Right ventricle myocardium superior (tissue), 1 donor: ENCODE measurements at regions not wholly inside any gene's neighbourhood (a gene's known extent, or its start where the extent isn't known, plus 50 kb on each side); places are given as distances from the start of the nearest gene placed in this dataset.

Source experiments
- ATAC-seq: fragments of 200-7000 bp; cut with Tn5 transposase; one replicate; pipeline ENCODE4 v1.9.1; 2020; ENCODE audit warnings: mild to moderate bottlenecking; ENCODE audit not compliant: poor library complexity
- DNase-seq: peaks from one replicate; pipeline ENCODE4 v3.0.0-alpha.2; 2020
- intact Hi-C: fragments of 100-400 bp; cut with DNase I; formaldehyde crosslinking; loops from one replicate; pipeline ENCODE4 v1.11.2; 2022
- donor health status: DM: no; HTN: yes; CAD: no; lungs with severe emphysema.

- intact Hi-C loops = no loop called here
- DNase-seq (no peak), ATAC-seq (no peak)
Observed at GRCh38 chr5:124399426-124399961, 346.9 kb downstream of the ZNF608 start.

- DNase-seq = no peak
- intact Hi-C loops = no loop called here
- ATAC-seq = no peak
Observed at GRCh38 chr5:124398460-124398859, 348.0 kb downstream of the ZNF608 start.

DNA sequence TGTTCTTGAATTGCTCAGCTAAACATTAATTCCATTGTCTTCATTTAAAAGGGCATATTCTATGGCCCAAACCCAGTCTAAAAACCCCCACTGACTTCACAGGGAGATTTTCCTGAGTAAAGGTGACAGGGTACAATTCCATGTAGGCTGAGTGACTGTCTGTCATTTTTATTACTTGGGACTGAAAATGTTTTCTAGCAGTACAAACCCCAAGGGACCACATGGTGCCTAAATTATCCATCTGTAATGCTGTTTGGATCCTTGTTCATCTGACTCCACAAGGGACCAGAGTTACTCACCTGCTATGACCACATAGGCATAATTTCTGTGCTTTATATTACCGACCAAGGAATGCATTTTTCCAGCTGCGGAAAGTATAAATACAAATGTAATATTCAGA lies 349.1 kb downstream of the ZNF608 start:
- DNase-seq (no peak), ATAC-seq (no peak)
- intact Hi-C loops = no loop called here

GRCh38 chr5:124395926-124396325 lies 350.5 kb downstream of the ZNF608 start:
- no peak for ATAC-seq

DNA sequence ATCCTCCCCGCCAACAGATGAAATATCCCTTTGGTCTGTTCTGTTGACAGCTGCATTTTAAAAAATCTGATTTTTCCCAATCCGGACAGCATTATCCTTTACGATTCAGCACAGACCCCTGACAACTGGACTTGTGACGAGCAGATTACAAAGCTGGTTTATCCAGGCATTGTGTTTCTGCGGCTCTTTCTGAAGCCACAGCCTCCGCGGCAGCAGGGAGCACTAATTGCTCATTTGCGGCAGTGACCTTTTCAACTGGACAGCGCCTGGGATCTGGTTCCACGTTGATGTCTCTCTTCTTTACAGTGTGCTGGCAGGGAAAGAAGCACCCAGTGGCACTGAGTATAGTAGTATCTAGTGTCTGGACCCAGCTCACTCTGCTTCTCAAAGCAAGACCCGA lies 351.2 kb downstream of the ZNF608 start:
- ATAC-seq = peak; percentile 55
- DNase-seq = no peak
- intact Hi-C loops = no loop called here

More at GRCh38 chr5:124395926-124396325, 350.5 kb downstream of the ZNF608 start:
- DNase-seq = no peak
- intact Hi-C loops = no loop called here

DNA sequence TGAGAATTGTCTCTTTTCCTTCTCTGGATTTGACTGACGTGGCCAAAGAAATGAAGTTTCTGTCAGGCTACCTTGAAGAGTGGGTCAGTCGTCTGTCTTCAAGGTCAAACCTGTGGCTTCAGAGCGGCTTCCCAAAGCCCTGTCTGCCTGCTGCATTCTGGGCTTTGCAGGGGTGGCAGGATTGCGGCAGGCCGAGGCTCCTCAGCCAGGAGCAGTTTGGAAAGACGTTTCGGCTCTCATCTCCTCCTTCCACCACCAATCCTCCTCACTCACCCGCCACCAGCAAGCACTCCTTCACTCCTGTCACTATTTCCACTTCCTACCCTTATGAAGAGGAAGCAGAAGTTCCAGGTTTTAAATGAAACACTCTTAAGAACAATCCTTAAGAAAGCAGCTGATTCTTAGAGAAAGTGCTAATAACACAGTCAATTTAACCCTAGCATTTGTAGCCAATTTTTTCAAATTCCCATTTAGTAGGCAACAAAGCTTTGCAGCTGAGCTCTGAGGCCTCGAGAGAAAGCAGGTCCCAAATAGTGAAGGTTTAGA lies 351.7 kb downstream of the ZNF608 start:
- intact Hi-C loops = no loop called here
- ATAC-seq (no peak), DNase-seq (no peak)

GRCh38 chr5:124393584-124394379 lies 352.7 kb downstream of the ZNF608 start:
- ATAC-seq (no peak), DNase-seq (no peak)
- intact Hi-C loops = no loop called here

DNA sequence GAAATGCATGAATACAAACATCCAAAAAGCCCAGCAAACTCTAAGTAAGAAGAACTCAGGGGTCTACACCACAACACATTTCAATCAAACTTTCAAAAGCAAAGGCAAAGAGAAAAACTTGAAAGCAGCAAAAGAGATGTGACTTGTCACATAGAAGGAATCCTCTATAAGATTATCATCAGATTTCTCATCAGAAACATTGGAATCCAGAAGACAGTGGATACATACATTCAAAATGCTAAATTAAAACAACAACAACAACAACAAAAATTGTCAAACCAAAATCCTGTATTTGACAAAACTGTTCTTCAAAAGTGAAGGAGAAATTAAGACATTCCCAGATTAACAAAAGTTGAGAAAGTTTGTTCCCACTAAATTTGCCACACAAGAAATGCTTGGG lies 362.7 kb downstream of the ZNF608 start:
- no peak for DNase-seq
- ATAC-seq = no peak
- intact Hi-C loops = no loop called here

DNA sequence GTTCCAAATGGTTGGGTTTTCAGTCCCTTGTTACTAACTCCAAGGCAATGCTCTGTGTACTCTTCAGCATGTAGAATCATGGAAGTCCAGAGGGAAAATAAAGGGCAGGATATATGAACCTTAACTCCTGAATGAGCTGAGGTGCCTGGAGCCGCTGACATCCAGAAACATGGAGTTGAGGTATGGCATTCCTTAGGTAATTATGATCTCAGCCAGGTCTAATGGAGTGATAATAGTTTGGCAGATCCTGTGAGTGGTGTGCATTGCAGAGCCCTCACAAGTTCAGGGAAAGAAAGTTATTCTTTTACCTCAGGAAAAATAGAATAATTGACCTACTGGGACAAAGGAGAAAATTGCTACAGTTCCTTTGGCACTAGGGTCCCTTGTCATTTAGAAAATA lies 369.1 kb downstream of the ZNF608 start:
- ATAC-seq (no peak), DNase-seq (no peak)
- intact Hi-C loops = no loop called here

DNA sequence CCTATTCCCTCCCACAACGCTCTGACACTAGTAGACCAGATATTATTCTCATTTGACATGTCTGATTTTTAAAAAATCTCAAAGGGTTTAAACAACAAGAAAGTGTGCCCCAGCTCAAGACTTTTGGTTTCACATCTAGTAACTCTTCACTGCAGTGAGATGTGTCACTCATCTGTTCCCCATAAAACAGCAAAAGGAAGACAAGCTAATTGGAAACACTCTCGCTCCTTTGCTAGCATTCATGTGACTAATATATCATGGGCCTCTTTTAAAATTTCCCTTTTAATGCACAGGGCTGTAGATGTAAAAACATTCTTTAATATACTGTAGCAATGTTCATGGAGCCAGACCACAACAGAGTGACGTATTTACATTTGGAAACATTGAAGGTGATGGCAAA lies 372.6 kb downstream of the ZNF608 start:
- DNase-seq (no peak), ATAC-seq (no peak)
- intact Hi-C loops = no loop called here

GRCh38 chr5:124372457-124372856 lies 374.0 kb downstream of the ZNF608 start:
- intact Hi-C loops = no loop called here
- no peak for ATAC-seq
- DNase-seq = no peak

- ATAC-seq = peak; percentile 88
- DNase-seq = peak; percentile 47
- intact Hi-C loops = no loop called here
Observed at GRCh38 chr5:124371111-124371706, 375.2 kb downstream of the ZNF608 start.

- ATAC-seq (no peak), DNase-seq (no peak)
Observed at GRCh38 chr5:124370601-124371000, 375.8 kb downstream of the ZNF608 start.

GRCh38 chr5:124365361-124365801 lies 381.1 kb downstream of the ZNF608 start:
- ATAC-seq = no peak
- intact Hi-C loops = no loop called here

More at GRCh38 chr5:124370601-124371000, 375.8 kb downstream of the ZNF608 start:
- intact Hi-C loops = no loop called here

DNA sequence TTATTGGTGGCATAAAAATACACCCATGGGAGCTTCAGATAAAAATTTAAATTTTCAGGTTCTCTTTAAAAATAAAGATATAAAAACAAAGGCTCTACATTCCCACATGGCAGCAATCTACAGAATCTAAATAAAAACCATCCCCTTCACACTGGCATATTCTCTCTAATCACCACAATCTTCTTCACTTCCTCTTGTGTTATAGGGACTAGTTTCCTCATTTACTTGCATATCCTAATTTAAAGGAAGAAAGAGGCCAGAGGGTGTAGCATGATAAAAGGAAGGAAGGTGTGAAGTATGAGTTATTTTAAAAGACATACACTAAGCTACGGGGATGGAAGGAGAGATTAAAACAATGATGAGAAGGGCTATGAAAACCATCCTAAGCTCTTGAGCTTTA lies 390.5 kb downstream of the ZNF608 start:
- intact Hi-C loops = no loop called here
- ATAC-seq (no peak), DNase-seq (no peak)

More at GRCh38 chr5:124365361-124365801, 381.1 kb downstream of the ZNF608 start:
- DNase-seq = no peak

DNA sequence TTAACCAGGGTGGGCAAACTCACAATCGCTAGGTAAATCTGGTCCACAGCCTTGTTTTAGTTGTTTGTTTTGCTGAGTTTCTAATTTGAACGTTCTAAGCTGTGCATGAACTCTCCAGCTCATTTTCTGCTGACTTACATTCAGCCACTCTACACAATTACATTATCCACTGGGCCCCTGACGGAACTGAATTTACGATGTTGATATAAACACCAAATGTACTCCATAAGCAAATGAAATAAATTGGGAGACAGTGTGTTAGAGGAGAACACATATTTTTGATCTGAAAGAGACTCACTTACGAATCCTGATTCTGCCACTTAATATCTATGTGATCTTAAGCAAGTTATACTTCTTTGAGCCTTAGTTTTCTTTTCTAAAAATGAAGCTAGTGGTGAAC lies 393.4 kb downstream of the ZNF608 start:
- no peak for DNase-seq
- intact Hi-C loops = no loop called here
- no peak for ATAC-seq

- intact Hi-C loops = no loop called here
- no peak for ATAC-seq
- no peak for DNase-seq
Observed at GRCh38 chr5:124352312-124352711, 394.1 kb downstream of the ZNF608 start.

DNA sequence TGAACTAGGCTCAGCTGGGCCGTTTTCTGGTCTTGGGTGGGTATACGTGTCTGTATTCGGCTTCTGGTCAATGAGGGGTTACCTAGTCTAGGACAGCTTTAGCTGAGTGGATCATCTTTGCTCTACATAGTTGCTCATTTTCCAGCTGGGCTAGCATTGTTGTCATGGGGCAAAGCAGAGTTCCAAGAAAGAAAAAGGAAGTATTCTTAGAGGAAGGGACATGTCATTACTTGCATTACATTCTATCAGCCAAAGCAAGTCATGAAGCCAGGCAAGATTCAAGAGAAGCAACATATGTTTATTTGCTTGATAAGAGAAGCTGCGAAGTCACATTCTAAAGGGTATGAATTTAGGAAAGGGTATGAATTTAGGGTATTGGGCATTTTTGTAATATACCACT lies 396.5 kb downstream of the ZNF608 start:
- no peak for ATAC-seq
- no peak for DNase-seq
- intact Hi-C loops = no loop called here

DNA sequence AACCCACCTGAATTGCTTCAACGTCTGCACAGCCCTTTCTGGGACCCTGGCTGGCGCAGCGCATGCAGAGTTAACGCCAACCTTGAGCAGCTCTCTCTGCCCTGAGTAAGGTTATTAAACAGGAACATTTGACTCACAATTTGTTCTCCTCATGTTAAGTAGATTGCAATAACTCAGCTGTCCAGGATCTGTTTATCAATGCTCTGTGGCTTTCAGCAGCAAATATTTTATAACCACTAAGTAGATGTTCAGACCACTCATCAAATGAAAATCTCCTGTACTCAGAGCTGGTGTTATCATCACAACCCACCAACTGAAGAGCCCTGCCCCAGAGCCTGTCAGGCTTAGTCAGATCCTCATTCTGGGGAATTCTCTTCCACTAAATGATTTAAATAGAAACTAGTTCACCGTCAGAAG lies 403.0 kb downstream of the ZNF608 start:
- intact Hi-C loops = no loop called here
- DNase-seq (no peak), ATAC-seq (peak; percentile 42)

DNA sequence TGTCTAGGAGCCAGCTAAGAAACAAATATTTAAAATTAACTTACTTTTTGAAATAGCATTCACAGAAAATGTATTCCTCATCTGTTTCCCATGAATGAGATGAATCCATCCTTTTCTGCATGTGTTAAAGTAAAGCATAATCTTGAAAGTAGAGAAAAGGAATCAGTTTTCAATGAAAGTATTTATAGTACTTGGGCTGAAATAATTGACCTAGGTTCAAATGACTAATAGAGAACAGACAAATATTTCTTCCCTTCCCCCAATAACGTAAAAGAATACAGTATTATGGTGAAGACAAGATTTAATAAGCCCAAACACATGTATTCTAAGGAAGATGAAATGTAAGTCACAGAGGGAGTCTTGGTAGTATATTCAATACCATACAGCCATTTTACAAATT lies 403.5 kb downstream of the ZNF608 start:
- ATAC-seq (no peak), DNase-seq (no peak)
- intact Hi-C loops = no loop called here
